NOMO-1 treated with dmso at 0.1 percent for 144 hours (cell line): ENCODE measurements at regions not wholly inside any gene's neighbourhood (a gene's known extent, or its start where the extent isn't known, plus 50 kb on each side); places are given as distances from the start of the nearest gene placed in this dataset.
"Not testable (repeated sequence)": the region's sequence is repeated elsewhere in the genome, so short reads cannot be mapped to it uniquely, and the experiment has no call there.

Experiments
- DNase-seq: peaks from one replicate; lab custom pipeline; 2025; ENCODE audit not compliant: unreplicated experiment; lab: John Stamatoyannopoulos, UW

- DNase-seq = no peak
These were observed 383.8 kb upstream of the RPS23 start for GRCh38 chr5:82661933-82662332.

- DNase-seq = no peak
These were observed 383.3 kb upstream of the RPS23 start for GRCh38 chr5:82661462-82661861.

GRCh38 chr5:82659115-82659514 is 381.0 kb upstream of the RPS23 start:
- DNase-seq = no peak

- no peak for DNase-seq
These were observed 379.0 kb upstream of the RPS23 start for GRCh38 chr5:82657033-82657699.

GRCh38 chr5:82656341-82656761 is 378.2 kb upstream of the RPS23 start:
- no peak for DNase-seq

GRCh38 chr5:82655078-82655477 is 376.9 kb upstream of the RPS23 start:
- DNase-seq = no peak

GRCh38 chr5:82649943-82650342 is 371.8 kb upstream of the RPS23 start:
- no peak for DNase-seq

GRCh38 chr5:82644766-82645165 is 366.6 kb upstream of the RPS23 start:
- DNase-seq = no peak

- no peak for DNase-seq
These were observed 366.1 kb upstream of the RPS23 start for GRCh38 chr5:82644229-82644628.

- no peak for DNase-seq
These were observed 364.2 kb upstream of the RPS23 start for GRCh38 chr5:82642313-82642712.

- peak; percentile 77 for DNase-seq
These were observed 363.3 kb upstream of the RPS23 start for GRCh38 chr5:82641331-82642003.

GRCh38 chr5:82640916-82641315 is 362.8 kb upstream of the RPS23 start:
- no peak for DNase-seq

GRCh38 chr5:82639393-82640144 is 361.4 kb upstream of the RPS23 start:
- DNase-seq = no peak

GRCh38 chr5:82636591-82636990 is 358.4 kb upstream of the RPS23 start:
- DNase-seq = no peak

GRCh38 chr5:82635561-82636288 is 357.6 kb upstream of the RPS23 start:
- no peak for DNase-seq

- no peak for DNase-seq
These were observed 350.3 kb upstream of the RPS23 start for GRCh38 chr5:82628364-82628910.

- not testable (repeated sequence) for DNase-seq
These were observed 348.9 kb upstream of the RPS23 start for GRCh38 chr5:82626905-82627591.

GRCh38 chr5:82626012-82626411 is 347.9 kb upstream of the RPS23 start:
- not testable (repeated sequence) for DNase-seq

- no peak for DNase-seq
These were observed 345.9 kb upstream of the RPS23 start for GRCh38 chr5:82624062-82624461.

- DNase-seq = no peak
These were observed 344.8 kb upstream of the RPS23 start for GRCh38 chr5:82622711-82623514.
